ENCODE measurements at regions not wholly inside any gene's neighbourhood (a gene's known extent, or its start where the extent isn't known, plus 50 kb on each side); places are given as distances from the start of the nearest gene placed in this dataset.

GRCh38 chr6:98287876-98288275 lies 546.5 kb upstream of the POU3F2 start:
- ChIA-PET CTCF (no interaction called here), POLR2A (no interaction called here)
- Histone ChIP-seq H3K27me3 (ENCODE audit: control insufficient read depth, insufficient read depth, low read length) (no peaks in the 10 kb centered on the region), H3K4me3 (ENCODE audit: low read depth, low read length) (no peak overlapping the region), H3K36me3 (ENCODE audit: control insufficient read depth, insufficient read depth, low read length) (no peaks in the 10 kb centered on the region)
- no peak for DNase-seq (ENCODE audit: low read depth)
- TF ChIP-seq CTCF (IDR thresholded peaks at IDR 0.05; ENCODE audit: insufficient read depth, low read depth, low read length), result no peak

GRCh38 chr6:98292810-98293209 lies 541.6 kb upstream of the POU3F2 start:
- Histone ChIP-seq H3K27me3 (ENCODE audit: control insufficient read depth, insufficient read depth, low read length) (no peaks in the 10 kb centered on the region), H3K4me3 (ENCODE audit: low read depth, low read length) (no peak overlapping the region), H3K36me3 (ENCODE audit: control insufficient read depth, insufficient read depth, low read length) (no peaks in the 10 kb centered on the region)
- POLR2A ChIA-PET, result no interaction called here
- DNase-seq (ENCODE audit: low read depth), result no peak
- no peak for TF ChIP-seq CTCF (IDR thresholded peaks at IDR 0.05; ENCODE audit: insufficient read depth, low read depth, low read length)
- CTCF ChIA-PET, result interaction anchor here (0.6 to 0.7 kb wide), 2 partner anchors 308 to 866 kb away, joined by 3 read pairs; no protein-coding TSS in a partner anchor

- DNase-seq (ENCODE audit: low read depth), result no peak
- no peak for TF ChIP-seq CTCF (IDR thresholded peaks at IDR 0.05; ENCODE audit: insufficient read depth, low read depth, low read length)
- CTCF ChIA-PET, result no interaction called here
- Histone ChIP-seq H3K36me3 (ENCODE audit: control insufficient read depth, insufficient read depth, low read length) (no peaks in the 10 kb centered on the region), H3K4me3 (ENCODE audit: low read depth, low read length) (no peak overlapping the region), H3K27me3 (ENCODE audit: control insufficient read depth, insufficient read depth, low read length) (no peaks in the 10 kb centered on the region)
- POLR2A ChIA-PET, result no interaction called here
These were observed 538.7 kb upstream of the POU3F2 start for GRCh38 chr6:98295515-98296175.

GRCh38 chr6:98308564-98308963 lies 525.8 kb upstream of the POU3F2 start:
- Histone ChIP-seq H3K27me3 (ENCODE audit: control insufficient read depth, insufficient read depth, low read length) (no peaks in the 10 kb centered on the region), H3K4me3 (ENCODE audit: low read depth, low read length) (no peak overlapping the region), H3K36me3 (ENCODE audit: control insufficient read depth, insufficient read depth, low read length) (no peaks in the 10 kb centered on the region)
- DNase-seq (ENCODE audit: low read depth), result no peak
- POLR2A ChIA-PET, result no interaction called here
- no peak for TF ChIP-seq CTCF (IDR thresholded peaks at IDR 0.05; ENCODE audit: insufficient read depth, low read depth, low read length)
- CTCF ChIA-PET, result no interaction called here

- no peak for TF ChIP-seq CTCF (IDR thresholded peaks at IDR 0.05; ENCODE audit: insufficient read depth, low read depth, low read length)
- Histone ChIP-seq H3K4me3 (ENCODE audit: low read depth, low read length) (no peak overlapping the region), H3K36me3 (ENCODE audit: control insufficient read depth, insufficient read depth, low read length) (no peaks in the 10 kb centered on the region), H3K27me3 (ENCODE audit: control insufficient read depth, insufficient read depth, low read length) (no peaks in the 10 kb centered on the region)
- ChIA-PET POLR2A (no interaction called here), CTCF (no interaction called here)
- DNase-seq (ENCODE audit: low read depth), result no peak
These were observed 523.9 kb upstream of the POU3F2 start for GRCh38 chr6:98310443-98310842.

Data from BJ (cell line).